ENCODE measurements at regions not wholly inside any gene's neighbourhood (a gene's known extent, or its start where the extent isn't known, plus 50 kb on each side); places are given as distances from the start of the nearest gene placed in this dataset.

GRCh38 chr5:98299435-98299834 lies 474.0 kb upstream of the RGMB start:
- Histone ChIP-seq H3K27ac (ENCODE audit: low read depth, low read length) (no peak overlapping the region), H3K4me3 (ENCODE audit: low read depth in 1 of 2, low read length in 2 of 2) (no peak overlapping the region), H3K36me3 (ENCODE audit: control insufficient read depth in 1 of 2, insufficient read depth in 2 of 2, low read length in 2 of 2) (no peaks in the 10 kb centered on the region), H3K9me3 (ENCODE audit: control insufficient read depth in 1 of 2, low read length in 2 of 2) (no peaks in the 10 kb centered on the region), H3K27me3 (ENCODE audit: control insufficient read depth in 1 of 2, insufficient read depth in 2 of 2, low read length in 2 of 2) (no peaks in the 10 kb centered on the region), H3K4me1 (ENCODE audit: control insufficient read depth in 1 of 2, insufficient read depth in 2 of 2, low read length in 2 of 2) (no peaks in the 10 kb centered on the region), H3K9ac (ENCODE audit: low read depth in 1 of 2, low read length in 2 of 2) (no peak overlapping the region)

- H3K9me3 ChIP-seq (ENCODE audit: control insufficient read depth in 1 of 2, low read length in 2 of 2), result no peaks in the 10 kb centered on the region
- H3K9ac ChIP-seq (ENCODE audit: low read depth in 1 of 2, low read length in 2 of 2), result no peak overlapping the region
- H3K4me3 ChIP-seq (ENCODE audit: low read depth in 1 of 2, low read length in 2 of 2), result no peak overlapping the region
- H3K27me3 ChIP-seq (ENCODE audit: control insufficient read depth in 1 of 2, insufficient read depth in 2 of 2, low read length in 2 of 2), result no peaks in the 10 kb centered on the region
- no peaks in the 10 kb centered on the region for H3K36me3 ChIP-seq (ENCODE audit: control insufficient read depth in 1 of 2, insufficient read depth in 2 of 2, low read length in 2 of 2)
- no peak overlapping the region for H3K27ac ChIP-seq (ENCODE audit: low read depth, low read length)
- H3K4me1 ChIP-seq (ENCODE audit: control insufficient read depth in 1 of 2, insufficient read depth in 2 of 2, low read length in 2 of 2), result no peaks in the 10 kb centered on the region
Observed at GRCh38 chr5:98301547-98301946, 471.9 kb upstream of the RGMB start.

- no peaks in the 10 kb centered on the region for H3K9me3 ChIP-seq (ENCODE audit: control insufficient read depth in 1 of 2, low read length in 2 of 2)
- H3K36me3 ChIP-seq (ENCODE audit: control insufficient read depth in 1 of 2, insufficient read depth in 2 of 2, low read length in 2 of 2), result no peaks in the 10 kb centered on the region
- no peaks in the 10 kb centered on the region for H3K4me1 ChIP-seq (ENCODE audit: control insufficient read depth in 1 of 2, insufficient read depth in 2 of 2, low read length in 2 of 2)
- no peak overlapping the region for H3K27ac ChIP-seq (ENCODE audit: low read depth, low read length)
- no peak overlapping the region for H3K9ac ChIP-seq (ENCODE audit: low read depth in 1 of 2, low read length in 2 of 2)
- no peak overlapping the region for H3K4me3 ChIP-seq (ENCODE audit: low read depth in 1 of 2, low read length in 2 of 2)
- no peaks in the 10 kb centered on the region for H3K27me3 ChIP-seq (ENCODE audit: control insufficient read depth in 1 of 2, insufficient read depth in 2 of 2, low read length in 2 of 2)
Observed at GRCh38 chr5:98307811-98308210, 465.7 kb upstream of the RGMB start.

GRCh38 chr5:98308231-98308630 lies 465.2 kb upstream of the RGMB start:
- Histone ChIP-seq H3K4me3 (ENCODE audit: low read depth in 1 of 2, low read length in 2 of 2) (no peak overlapping the region), H3K27ac (ENCODE audit: low read depth, low read length) (no peak overlapping the region), H3K36me3 (ENCODE audit: control insufficient read depth in 1 of 2, insufficient read depth in 2 of 2, low read length in 2 of 2) (no peaks in the 10 kb centered on the region), H3K9ac (ENCODE audit: low read depth in 1 of 2, low read length in 2 of 2) (no peak overlapping the region), H3K9me3 (ENCODE audit: control insufficient read depth in 1 of 2, low read length in 2 of 2) (no peaks in the 10 kb centered on the region), H3K27me3 (ENCODE audit: control insufficient read depth in 1 of 2, insufficient read depth in 2 of 2, low read length in 2 of 2) (no peaks in the 10 kb centered on the region), H3K4me1 (ENCODE audit: control insufficient read depth in 1 of 2, insufficient read depth in 2 of 2, low read length in 2 of 2) (no peaks in the 10 kb centered on the region)

- Histone ChIP-seq H3K9me3 (ENCODE audit: control insufficient read depth in 1 of 2, low read length in 2 of 2) (no peaks in the 10 kb centered on the region), H3K36me3 (ENCODE audit: control insufficient read depth in 1 of 2, insufficient read depth in 2 of 2, low read length in 2 of 2) (no peaks in the 10 kb centered on the region), H3K27ac (ENCODE audit: low read depth, low read length) (no peak overlapping the region), H3K27me3 (ENCODE audit: control insufficient read depth in 1 of 2, insufficient read depth in 2 of 2, low read length in 2 of 2) (no peaks in the 10 kb centered on the region), H3K9ac (ENCODE audit: low read depth in 1 of 2, low read length in 2 of 2) (no peak overlapping the region), H3K4me1 (ENCODE audit: control insufficient read depth in 1 of 2, insufficient read depth in 2 of 2, low read length in 2 of 2) (no peaks in the 10 kb centered on the region), H3K4me3 (ENCODE audit: low read depth in 1 of 2, low read length in 2 of 2) (no peak overlapping the region)
Observed at GRCh38 chr5:98308960-98309359, 464.5 kb upstream of the RGMB start.

GRCh38 chr5:98309785-98310598 lies 463.5 kb upstream of the RGMB start:
- Histone ChIP-seq H3K4me3 (ENCODE audit: low read depth in 1 of 2, low read length in 2 of 2) (no peak overlapping the region), H3K36me3 (ENCODE audit: control insufficient read depth in 1 of 2, insufficient read depth in 2 of 2, low read length in 2 of 2) (no peaks in the 10 kb centered on the region), H3K9me3 (ENCODE audit: control insufficient read depth in 1 of 2, low read length in 2 of 2) (no peaks in the 10 kb centered on the region), H3K27ac (ENCODE audit: low read depth, low read length) (no peak overlapping the region), H3K9ac (ENCODE audit: low read depth in 1 of 2, low read length in 2 of 2) (no peak overlapping the region), H3K27me3 (ENCODE audit: control insufficient read depth in 1 of 2, insufficient read depth in 2 of 2, low read length in 2 of 2) (no peaks in the 10 kb centered on the region), H3K4me1 (ENCODE audit: control insufficient read depth in 1 of 2, insufficient read depth in 2 of 2, low read length in 2 of 2) (no peaks in the 10 kb centered on the region)

- H3K4me3 ChIP-seq (ENCODE audit: low read depth in 1 of 2, low read length in 2 of 2), result no peak overlapping the region
- H3K27me3 ChIP-seq (ENCODE audit: control insufficient read depth in 1 of 2, insufficient read depth in 2 of 2, low read length in 2 of 2), result no peaks in the 10 kb centered on the region
Observed at GRCh38 chr5:98314292-98314691, 459.2 kb upstream of the RGMB start.

GRCh38 chr5:98318386-98318785 lies 455.1 kb upstream of the RGMB start:
- no peaks in the 10 kb centered on the region for H3K9me3 ChIP-seq (ENCODE audit: control insufficient read depth in 1 of 2, low read length in 2 of 2)
- no peaks in the 10 kb centered on the region for H3K27me3 ChIP-seq (ENCODE audit: control insufficient read depth in 1 of 2, insufficient read depth in 2 of 2, low read length in 2 of 2)
- H3K27ac ChIP-seq (ENCODE audit: low read depth, low read length), result no peak overlapping the region
- H3K4me3 ChIP-seq (ENCODE audit: low read depth in 1 of 2, low read length in 2 of 2), result no peak overlapping the region
- no peak overlapping the region for H3K9ac ChIP-seq (ENCODE audit: low read depth in 1 of 2, low read length in 2 of 2)
- no peaks in the 10 kb centered on the region for H3K36me3 ChIP-seq (ENCODE audit: control insufficient read depth in 1 of 2, insufficient read depth in 2 of 2, low read length in 2 of 2)
- no peaks in the 10 kb centered on the region for H3K4me1 ChIP-seq (ENCODE audit: control insufficient read depth in 1 of 2, insufficient read depth in 2 of 2, low read length in 2 of 2)

More at GRCh38 chr5:98314292-98314691, 459.2 kb upstream of the RGMB start:
- H3K9me3 ChIP-seq (ENCODE audit: control insufficient read depth in 1 of 2, low read length in 2 of 2), result no peaks in the 10 kb centered on the region
- no peaks in the 10 kb centered on the region for H3K4me1 ChIP-seq (ENCODE audit: control insufficient read depth in 1 of 2, insufficient read depth in 2 of 2, low read length in 2 of 2)
- no peak overlapping the region for H3K9ac ChIP-seq (ENCODE audit: low read depth in 1 of 2, low read length in 2 of 2)
- no peaks in the 10 kb centered on the region for H3K36me3 ChIP-seq (ENCODE audit: control insufficient read depth in 1 of 2, insufficient read depth in 2 of 2, low read length in 2 of 2)
- no peak overlapping the region for H3K27ac ChIP-seq (ENCODE audit: low read depth, low read length)

GRCh38 chr5:98319299-98320011 lies 454.0 kb upstream of the RGMB start:
- H3K27ac ChIP-seq (ENCODE audit: low read depth, low read length), result no peak overlapping the region
- no peak overlapping the region for H3K4me3 ChIP-seq (ENCODE audit: low read depth in 1 of 2, low read length in 2 of 2)
- no peaks in the 10 kb centered on the region for H3K27me3 ChIP-seq (ENCODE audit: control insufficient read depth in 1 of 2, insufficient read depth in 2 of 2, low read length in 2 of 2)
- no peaks in the 10 kb centered on the region for H3K9me3 ChIP-seq (ENCODE audit: control insufficient read depth in 1 of 2, low read length in 2 of 2)
- H3K36me3 ChIP-seq (ENCODE audit: control insufficient read depth in 1 of 2, insufficient read depth in 2 of 2, low read length in 2 of 2), result no peaks in the 10 kb centered on the region
- no peak overlapping the region for H3K9ac ChIP-seq (ENCODE audit: low read depth in 1 of 2, low read length in 2 of 2)
- H3K4me1 ChIP-seq (ENCODE audit: control insufficient read depth in 1 of 2, insufficient read depth in 2 of 2, low read length in 2 of 2), result no peaks in the 10 kb centered on the region

- no peak overlapping the region for H3K27ac ChIP-seq (ENCODE audit: low read depth, low read length)
- no peaks in the 10 kb centered on the region for H3K36me3 ChIP-seq (ENCODE audit: control insufficient read depth in 1 of 2, insufficient read depth in 2 of 2, low read length in 2 of 2)
- H3K27me3 ChIP-seq (ENCODE audit: control insufficient read depth in 1 of 2, insufficient read depth in 2 of 2, low read length in 2 of 2), result no peaks in the 10 kb centered on the region
- no peaks in the 10 kb centered on the region for H3K4me1 ChIP-seq (ENCODE audit: control insufficient read depth in 1 of 2, insufficient read depth in 2 of 2, low read length in 2 of 2)
- H3K4me3 ChIP-seq (ENCODE audit: low read depth in 1 of 2, low read length in 2 of 2), result no peak overlapping the region
- no peak overlapping the region for H3K9ac ChIP-seq (ENCODE audit: low read depth in 1 of 2, low read length in 2 of 2)
- H3K9me3 ChIP-seq (ENCODE audit: control insufficient read depth in 1 of 2, low read length in 2 of 2), result no peaks in the 10 kb centered on the region
Observed at GRCh38 chr5:98320343-98320742, 453.1 kb upstream of the RGMB start.

All from duodenal mucosa (tissue), 2 donors.